DOHH2 (cell line): ENCODE measurements at regions not wholly inside any gene's neighbourhood (a gene's known extent, or its start where the extent isn't known, plus 50 kb on each side); places are given as distances from the start of the nearest gene placed in this dataset.

ENCODE experiments used
- H3F3A ChIP-seq: fragments of 200-600 bp; sonication (generic), shearing (Covaris generic); 2 replicates; pipeline ENCODE4 v1.6.0; 2016; ENCODE audit warnings: antibody characterized with exemption, mild to moderate bottlenecking; ENCODE audit not compliant: control insufficient read depth, insufficient read depth
- H3K27ac ChIP-seq: fragments of 200-600 bp; sonication (generic); 2 replicates; pipeline ENCODE4 v1.5.1; 2014; ENCODE audit warnings: low read depth, mild to moderate bottlenecking, low read length, moderate library complexity
- H3K27me3 ChIP-seq: fragments of 200-600 bp; sonication (generic); 2 replicates; pipeline ENCODE4 v1.6.1; 2014; ENCODE audit warnings: mild to moderate bottlenecking, low read length, mixed read lengths; ENCODE audit not compliant: control insufficient read depth
- H3K36me3 ChIP-seq: fragments of 200-600 bp; sonication (generic); 2 replicates; pipeline ENCODE4 v1.6.1; 2014; ENCODE audit warnings: mild to moderate bottlenecking, low read length, moderate library complexity, mixed read lengths; ENCODE audit not compliant: control insufficient read depth
- H3K4me1 ChIP-seq: fragments of 200-600 bp; sonication (generic); 2 replicates; pipeline ENCODE4 v1.6.1; 2014; ENCODE audit warnings: mild to moderate bottlenecking, low read length, mixed read lengths; ENCODE audit not compliant: control insufficient read depth
- H3K4me2 ChIP-seq: fragments of 200-600 bp; sonication (generic); 2 replicates; pipeline ENCODE4 v1.6.0; 2014; ENCODE audit warnings: mild to moderate bottlenecking, low read length, moderate library complexity
- H3K4me3 ChIP-seq: fragments of 200-600 bp; sonication (generic); 2 replicates; pipeline ENCODE4 v1.5.1; 2014; ENCODE audit warnings: mild to moderate bottlenecking, low read length, mixed read lengths
- H3K79me2 ChIP-seq: fragments of 200-600 bp; sonication (generic); 2 replicates; pipeline ENCODE4 v1.6.1; 2014; ENCODE audit warnings: mild to moderate bottlenecking, low read length, mixed read lengths; ENCODE audit not compliant: control insufficient read depth
- H3K9me2 ChIP-seq: fragments of 200-600 bp; sonication (generic); replicated peaks from 2 replicates; pipeline ENCODE4 v1.6.1; 2014; ENCODE audit warnings: mild to moderate bottlenecking, low read length, mixed read lengths; ENCODE audit not compliant: control insufficient read depth
- H3K9me3 ChIP-seq: fragments of 200-600 bp; sonication (generic); 2 replicates; pipeline ENCODE4 v1.6.1; 2014; ENCODE audit warnings: antibody characterized with exemption, low read length, mixed read lengths; ENCODE audit not compliant: control insufficient read depth, insufficient read depth
- H4K20me1 ChIP-seq: fragments of 200-600 bp; sonication (generic); 2 replicates; pipeline ENCODE4 v1.6.0; 2014; ENCODE audit warnings: low read depth, mild to moderate bottlenecking, antibody characterized with exemption, low read length, moderate library complexity; ENCODE audit not compliant: control insufficient read depth, insufficient read depth
- CTCF ChIP-seq: fragments of 200-600 bp; sonication (generic); IDR thresholded peaks from one replicate; pipeline ENCODE4 v1.5.1; 2014; ENCODE audit warnings: antibody characterized with exemption, mild to moderate bottlenecking, low read depth, low read length; ENCODE audit not compliant: poor library complexity, severe bottlenecking
- EZH2phosphoT487 ChIP-seq: fragments of 200-600 bp; sonication (generic); IDR thresholded peaks from 2 replicates; pipeline ENCODE4 v1.6.1; 2017; ENCODE audit warnings: borderline replicate concordance, mild to moderate bottlenecking, antibody characterized with exemption, low read length, moderate library complexity, mixed read lengths

- no peak overlapping the region for H3K4me3 ChIP-seq
- no peaks in the 10 kb centered on the region for H4K20me1 ChIP-seq
- H3K79me2 ChIP-seq, result no peaks in the 10 kb centered on the region
- TF ChIP-seq CTCF, result no peak
- no peak for TF ChIP-seq EZH2phosphoT487
- H3K9me3 ChIP-seq, result no peaks in the 10 kb centered on the region
- H3K9me2 ChIP-seq, result no peaks in the 10 kb centered on the region
- no peaks in the 10 kb centered on the region for H3F3A ChIP-seq
- no peaks in the 10 kb centered on the region for H3K4me1 ChIP-seq
- H3K36me3 ChIP-seq, result no peaks in the 10 kb centered on the region
- no peak overlapping the region for H3K4me2 ChIP-seq
- H3K27me3 ChIP-seq, result peaks cover 8% of the 10 kb centered on the region; the same call in 1 of the 2 replicates
- no peak overlapping the region for H3K27ac ChIP-seq
Observed at GRCh38 chr1:43035821-43036741, 77.4 kb upstream of the SLC2A1 start.

- Histone ChIP-seq H3K9me2 (no peaks in the 10 kb centered on the region), H3K27me3 (peaks cover 8% of the 10 kb centered on the region; the same call in 1 of the 2 replicates), H4K20me1 (no peaks in the 10 kb centered on the region), H3K36me3 (no peaks in the 10 kb centered on the region), H3K4me3 (no peak overlapping the region), H3K27ac (no peak overlapping the region), H3K4me2 (no peak overlapping the region), H3K9me3 (no peaks in the 10 kb centered on the region), H3F3A (no peaks in the 10 kb centered on the region), H3K4me1 (no peaks in the 10 kb centered on the region), H3K79me2 (no peaks in the 10 kb centered on the region)
- no peak for TF ChIP-seq EZH2phosphoT487
- no peak for TF ChIP-seq CTCF
Observed at GRCh38 chr1:43034778-43035177, 76.1 kb upstream of the SLC2A1 start.

GRCh38 chr1:43034195-43034658 is 75.6 kb upstream of the SLC2A1 start:
- Histone ChIP-seq H3K4me1 (no peaks in the 10 kb centered on the region), H3K9me2 (no peaks in the 10 kb centered on the region), H3K36me3 (no peaks in the 10 kb centered on the region), H3K4me2 (no peak overlapping the region), H3K27ac (no peak overlapping the region), H3K9me3 (no peaks in the 10 kb centered on the region), H3K79me2 (no peaks in the 10 kb centered on the region), H3K27me3 (peaks cover 8% of the 10 kb centered on the region; the same call in 1 of the 2 replicates), H4K20me1 (no peaks in the 10 kb centered on the region), H3F3A (no peaks in the 10 kb centered on the region), H3K4me3 (no peak overlapping the region)
- no peak for TF ChIP-seq CTCF
- TF ChIP-seq EZH2phosphoT487, result no peak
